Posterior vena cava (tissue), 2 donors: ENCODE measurements at regions not wholly inside any gene's neighbourhood (a gene's known extent, or its start where the extent isn't known, plus 50 kb on each side); places are given as distances from the start of the nearest gene placed in this dataset.
"Not testable (repeated sequence)": the region's sequence is repeated elsewhere in the genome, so short reads cannot be mapped to it uniquely, and the experiment has no call there.

Experiments
- DNase-seq: peaks from one replicate; pipeline ENCODE4 v3.0.0-alpha.2; 2020; ENCODE audit warnings: low spot score
- intact Hi-C, 2 donors: fragments of 100-400 bp; cut with DNase I; formaldehyde crosslinking; loops; one replicate each; pipeline versions ENCODE4 v1.14.1 to v1.14.2; 2022 to 2023
- donor health status: DM: yes; HTN: yes; CAD: no.
- donor health status: DM: yes; HTN: yes; CAD: no.

GRCh38 chr9:86503314-86503713 lies 149.1 kb upstream of the TUT7 start:
- intact Hi-C loops, result no loop called here
- no peak for DNase-seq

GRCh38 chr9:86500667-86501435 lies 146.6 kb upstream of the TUT7 start:
- DNase-seq, result no peak

GRCh38 chr9:86500031-86500430 lies 145.8 kb upstream of the TUT7 start:
- intact Hi-C loops, result no loop called here
- DNase-seq, result no peak

More at GRCh38 chr9:86500667-86501435, 146.6 kb upstream of the TUT7 start:
- intact Hi-C loops, result no loop called here

- DNase-seq, result no peak
- intact Hi-C loops, result loop anchor here in 1 of 2 donors (5.0 kb wide), 1 partner anchor 448 kb away; no protein-coding TSS in a partner anchor
These were observed 140.5 kb upstream of the TUT7 start for GRCh38 chr9:86494644-86495111.

GRCh38 chr9:86491468-86492266 lies 137.5 kb upstream of the TUT7 start:
- intact Hi-C loops, result loop anchor here in 1 of 2 donors (5.0 kb wide), 1 partner anchor 451 kb away; no protein-coding TSS in a partner anchor
- DNase-seq, result no peak

GRCh38 chr9:86488794-86489193 lies 134.6 kb upstream of the TUT7 start:
- intact Hi-C loops, result loop anchor here (5.0 to 10.0 kb wide), 3 partner anchors 456 to 839 kb away; partner anchors contain the start of gene GAS1 (in 1 of the 2)
- DNase-seq, result no peak

GRCh38 chr9:86488345-86488744 lies 134.1 kb upstream of the TUT7 start:
- intact Hi-C loops, result loop anchor here (5.0 to 10.0 kb wide), 3 partner anchors 456 to 839 kb away; partner anchors contain the start of gene GAS1 (in 1 of the 2)
- no peak for DNase-seq

- no peak for DNase-seq
- intact Hi-C loops, result loop anchor here (5.0 to 10.0 kb wide), 3 partner anchors 457 to 839 kb away; partner anchors contain the start of gene GAS1 (in 1 of the 2)
These were observed 133.6 kb upstream of the TUT7 start for GRCh38 chr9:86487838-86488233.

- intact Hi-C loops, result loop anchor here (5.0 to 10.0 kb wide), 3 partner anchors 458 to 840 kb away; partner anchors contain the start of gene GAS1 (in 1 of the 2)
These were observed 133.0 kb upstream of the TUT7 start for GRCh38 chr9:86486891-86487837.

GRCh38 chr9:86485359-86485758 lies 131.1 kb upstream of the TUT7 start:
- intact Hi-C loops, result loop anchor here (5.0 to 10.0 kb wide), 3 partner anchors 459 to 842 kb away; partner anchors contain the start of gene GAS1 (in 1 of the 2)
- no peak for DNase-seq

More at GRCh38 chr9:86486891-86487837, 133.0 kb upstream of the TUT7 start:
- no peak for DNase-seq

GRCh38 chr9:86483496-86483895 lies 129.3 kb upstream of the TUT7 start:
- no peak for DNase-seq
- intact Hi-C loops, result loop anchor here in 1 of 2 donors (10.0 kb wide), 1 partner anchor 461 kb away; the partner anchor contains the start of gene GAS1

GRCh38 chr9:86481466-86481865 lies 127.3 kb upstream of the TUT7 start:
- intact Hi-C loops, result loop anchor here in 1 of 2 donors (10.0 kb wide), 1 partner anchor 463 kb away; the partner anchor contains the start of gene GAS1
- no peak for DNase-seq

- DNase-seq, intact Hi-C loops: not testable (repeated sequence)
These were observed 121.0 kb upstream of the TUT7 start for GRCh38 chr9:86475255-86475654.

GRCh38 chr9:86471171-86471815 lies 117.1 kb upstream of the TUT7 start:
- DNase-seq, result no peak
- intact Hi-C loops, result no loop called here

GRCh38 chr9:86470326-86470725 lies 116.1 kb upstream of the TUT7 start:
- intact Hi-C loops, result no loop called here

GRCh38 chr9:86469476-86470250 lies 115.5 kb upstream of the TUT7 start:
- intact Hi-C loops, result no loop called here
- no peak for DNase-seq

More at GRCh38 chr9:86470326-86470725, 116.1 kb upstream of the TUT7 start:
- DNase-seq, result no peak

GRCh38 chr9:86464242-86464641 lies 110.0 kb upstream of the TUT7 start:
- intact Hi-C loops, result no loop called here
- no peak for DNase-seq
